ENCODE measurements at regions not wholly inside any gene's neighbourhood (a gene's known extent, or its start where the extent isn't known, plus 50 kb on each side); places are given as distances from the start of the nearest gene placed in this dataset.

DNA sequence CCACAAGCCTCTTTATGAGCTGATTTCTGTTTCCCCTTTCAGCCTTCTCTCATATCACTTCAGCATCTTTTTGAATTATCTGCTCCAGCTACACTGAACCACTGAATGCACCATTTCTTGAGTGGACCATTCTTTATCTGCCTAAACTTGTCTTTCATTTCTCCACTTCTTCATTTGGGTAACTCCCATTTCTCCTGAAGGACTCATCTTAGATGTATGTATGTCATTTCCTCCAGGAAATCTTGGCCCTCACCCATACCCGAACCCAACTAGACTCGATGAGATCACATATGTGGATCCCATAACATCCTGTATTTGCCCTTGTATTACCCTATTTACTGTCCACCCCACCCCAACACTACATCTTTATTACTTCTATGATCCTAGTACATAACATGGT lies 249.8 kb downstream of the KIF4B start:
- H2AFZ ChIP-seq (ENCODE audit: low read length) = no peak overlapping the region
- no peaks in the 10 kb centered on the region for H3K9me3 ChIP-seq (replicated peaks; ENCODE audit: insufficient read depth, low read length)
- DNase-seq = no peak
- no peaks in the 10 kb centered on the region for H3K9me2 ChIP-seq (replicated peaks; ENCODE audit: insufficient read depth, low read length)
- no peak overlapping the region for H3K4me2 ChIP-seq (ENCODE audit: low read depth, low read length)
- no peak overlapping the region for H3K9ac ChIP-seq (ENCODE audit: low read length)
- no peak overlapping the region for H3K27ac ChIP-seq (ENCODE audit: low read length)
- H3K79me2 ChIP-seq (ENCODE audit: low read length) = no peaks in the 10 kb centered on the region
- no peaks in the 10 kb centered on the region for H3K27me3 ChIP-seq (replicated peaks; ENCODE audit: insufficient read depth, low read length)
- peaks cover 5% of the 10 kb centered on the region; the same call in 1 of the 2 replicates for H3K4me1 ChIP-seq (ENCODE audit: low read length)
- TF ChIP-seq, protein P1, sequence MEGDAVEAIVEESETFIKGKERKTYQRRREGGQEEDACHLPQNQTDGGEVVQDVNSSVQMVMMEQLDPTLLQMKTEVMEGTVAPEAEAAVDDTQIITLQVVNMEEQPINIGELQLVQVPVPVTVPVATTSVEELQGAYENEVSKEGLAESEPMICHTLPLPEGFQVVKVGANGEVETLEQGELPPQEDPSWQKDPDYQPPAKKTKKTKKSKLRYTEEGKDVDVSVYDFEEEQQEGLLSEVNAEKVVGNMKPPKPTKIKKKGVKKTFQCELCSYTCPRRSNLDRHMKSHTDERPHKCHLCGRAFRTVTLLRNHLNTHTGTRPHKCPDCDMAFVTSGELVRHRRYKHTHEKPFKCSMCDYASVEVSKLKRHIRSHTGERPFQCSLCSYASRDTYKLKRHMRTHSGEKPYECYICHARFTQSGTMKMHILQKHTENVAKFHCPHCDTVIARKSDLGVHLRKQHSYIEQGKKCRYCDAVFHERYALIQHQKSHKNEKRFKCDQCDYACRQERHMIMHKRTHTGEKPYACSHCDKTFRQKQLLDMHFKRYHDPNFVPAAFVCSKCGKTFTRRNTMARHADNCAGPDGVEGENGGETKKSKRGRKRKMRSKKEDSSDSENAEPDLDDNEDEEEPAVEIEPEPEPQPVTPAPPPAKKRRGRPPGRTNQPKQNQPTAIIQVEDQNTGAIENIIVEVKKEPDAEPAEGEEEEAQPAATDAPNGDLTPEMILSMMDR (IDR thresholded peaks at IDR 0.05; ENCODE audit: low read length) = no peak
- no peak for TF ChIP-seq EZH2phosphoT487 (IDR thresholded peaks at IDR 0.05; ENCODE audit: low read length)
- no peak for TF ChIP-seq EZH2 (optimal IDR thresholded peaks at IDR 0.05; ENCODE audit: low read depth, low read length)
- no peaks in the 10 kb centered on the region for H4K20me1 ChIP-seq (ENCODE audit: insufficient read depth, low read length)
- no peaks in the 10 kb centered on the region for H3F3A ChIP-seq (ENCODE audit: insufficient read depth, low read length)
- no peaks in the 10 kb centered on the region for H3K36me3 ChIP-seq (replicated peaks; ENCODE audit: insufficient read depth, low read length)
- H3K4me3 ChIP-seq (ENCODE audit: low read length) = no peak overlapping the region

DNA sequence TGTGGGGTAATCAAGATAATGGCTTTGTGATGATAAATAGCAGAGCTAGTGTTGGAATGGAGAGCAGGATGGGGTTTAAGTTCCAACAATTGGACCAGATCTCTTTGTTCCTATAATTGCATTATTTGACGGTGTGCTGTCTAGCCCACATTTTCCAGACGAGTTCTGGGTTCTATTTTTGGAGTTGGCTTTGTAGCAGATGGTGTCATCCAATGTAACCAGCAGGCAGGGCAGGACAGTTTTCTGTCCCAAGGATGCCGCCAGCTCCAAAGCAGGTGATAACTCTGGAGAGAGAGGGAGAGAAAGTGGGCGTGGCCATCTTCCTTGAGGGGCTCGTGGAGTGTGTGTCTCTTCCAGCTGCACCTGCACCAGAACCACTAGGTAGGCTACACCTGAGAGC lies 251.3 kb downstream of the KIF4B start:
- Histone ChIP-seq H3K27me3 (replicated peaks; ENCODE audit: insufficient read depth, low read length) (no peaks in the 10 kb centered on the region), H3K4me2 (ENCODE audit: low read depth, low read length) (no peak overlapping the region), H3K4me3 (ENCODE audit: low read length) (no peak overlapping the region), H3K9me3 (replicated peaks; ENCODE audit: insufficient read depth, low read length) (no peaks in the 10 kb centered on the region), H3K4me1 (ENCODE audit: low read length) (peaks cover 5% of the 10 kb centered on the region; the same call in 1 of the 2 replicates), H3K9ac (ENCODE audit: low read length) (no peak overlapping the region), H3K9me2 (replicated peaks; ENCODE audit: insufficient read depth, low read length) (no peaks in the 10 kb centered on the region), H2AFZ (ENCODE audit: low read length) (no peak overlapping the region), H4K20me1 (ENCODE audit: insufficient read depth, low read length) (no peaks in the 10 kb centered on the region), H3K36me3 (replicated peaks; ENCODE audit: insufficient read depth, low read length) (no peaks in the 10 kb centered on the region), H3F3A (ENCODE audit: insufficient read depth, low read length) (no peaks in the 10 kb centered on the region), H3K79me2 (ENCODE audit: low read length) (no peaks in the 10 kb centered on the region), H3K27ac (ENCODE audit: low read length) (no peak overlapping the region)
- TF ChIP-seq, protein P1 (IDR thresholded peaks at IDR 0.05; ENCODE audit: low read length) = no peak
- TF ChIP-seq EZH2phosphoT487 (IDR thresholded peaks at IDR 0.05; ENCODE audit: low read length) = no peak
- TF ChIP-seq EZH2 (optimal IDR thresholded peaks at IDR 0.05; ENCODE audit: low read depth, low read length) = no peak
- no peak for DNase-seq

DNA sequence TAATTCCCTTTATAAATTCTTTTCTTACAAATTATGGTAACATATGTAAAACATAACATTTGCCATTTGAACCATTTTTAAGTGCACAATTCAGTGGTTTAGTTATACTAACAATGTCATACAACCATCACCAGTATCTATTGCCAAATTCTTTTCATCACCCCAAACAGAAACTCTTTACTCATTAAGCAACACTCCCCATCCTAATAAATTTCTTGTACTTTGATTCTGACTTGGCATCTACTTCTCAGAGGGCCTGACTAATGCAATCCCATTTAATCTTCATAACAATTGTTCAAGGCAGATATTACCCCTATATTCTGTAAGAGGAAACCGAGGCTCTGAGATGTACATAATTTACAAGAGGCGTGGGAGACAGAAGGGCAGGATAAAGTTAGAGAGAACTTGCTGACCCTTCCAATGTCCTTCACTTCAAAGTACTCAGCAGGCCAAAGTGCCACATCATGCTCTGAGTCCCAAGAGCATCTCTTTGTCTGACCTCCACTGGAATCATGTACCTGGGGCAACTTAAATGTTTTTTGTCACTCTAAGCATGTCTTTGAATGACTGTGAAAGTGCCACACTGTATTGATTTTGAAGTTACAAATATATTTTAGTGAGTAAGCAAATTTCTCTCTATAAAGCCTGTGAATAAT lies 255.3 kb downstream of the KIF4B start:
- Histone ChIP-seq H3K4me3 (ENCODE audit: low read length) (no peak overlapping the region), H3K36me3 (replicated peaks; ENCODE audit: insufficient read depth, low read length) (no peaks in the 10 kb centered on the region), H3K4me2 (ENCODE audit: low read depth, low read length) (no peak overlapping the region), H2AFZ (ENCODE audit: low read length) (no peak overlapping the region), H3K9ac (ENCODE audit: low read length) (no peak overlapping the region), H3K9me2 (replicated peaks; ENCODE audit: insufficient read depth, low read length) (no peaks in the 10 kb centered on the region), H4K20me1 (ENCODE audit: insufficient read depth, low read length) (no peaks in the 10 kb centered on the region), H3K9me3 (replicated peaks; ENCODE audit: insufficient read depth, low read length) (no peaks in the 10 kb centered on the region), H3K27ac (ENCODE audit: low read length) (no peak overlapping the region), H3F3A (ENCODE audit: insufficient read depth, low read length) (no peaks in the 10 kb centered on the region), H3K79me2 (ENCODE audit: low read length) (no peaks in the 10 kb centered on the region), H3K27me3 (replicated peaks; ENCODE audit: insufficient read depth, low read length) (no peaks in the 10 kb centered on the region), H3K4me1 (ENCODE audit: low read length) (no peaks in the 10 kb centered on the region)
- TF ChIP-seq, protein P1 (IDR thresholded peaks at IDR 0.05; ENCODE audit: low read length) = no peak
- TF ChIP-seq EZH2 (optimal IDR thresholded peaks at IDR 0.05; ENCODE audit: low read depth, low read length) (no peak), EZH2phosphoT487 (IDR thresholded peaks at IDR 0.05; ENCODE audit: low read length) (no peak)
- DNase-seq = no peak

All from MM.1S (cell line).